Keratinocyte (primary cell): ENCODE measurements at regions not wholly inside any gene's neighbourhood (a gene's known extent, or its start where the extent isn't known, plus 50 kb on each side); places are given as distances from the start of the nearest gene placed in this dataset.

ENCODE experiments used
- DNase-seq: peaks from one replicate; pipeline ENCODE4 v3.0.0-alpha.2; 2011; ENCODE audit warnings: low read depth, missing footprints, low spot score
- FAIRE-seq: peaks from 2 replicates; lab custom pipeline; 2011; peaks lifted over from hg19 to GRCh38; lab: Jason Lieb, UNC
- H2AFZ ChIP-seq: 2 replicates; pipeline ENCODE4 v1.6.0; 2012; ENCODE audit warnings: low read length, control low read depth, inconsistent platforms; ENCODE audit not compliant: control insufficient read depth
- H3K27ac ChIP-seq: 2 replicates; pipeline ENCODE4 v1.5.1; 2011; ENCODE audit warnings: low read length; ENCODE audit not compliant: control insufficient read depth, insufficient read depth
- H3K27me3 ChIP-seq: 3 replicates; pipeline ENCODE4 v1.6.0; 2011; ENCODE audit warnings: low read length; ENCODE audit not compliant: control insufficient read depth, insufficient read depth; ENCODE audit errors: extremely low read depth
- H3K36me3 ChIP-seq, 2 experiments: 2 replicates in 1 of 2; 3 replicates in 1 of 2; pipeline ENCODE4 v1.5.1; 2011; ENCODE audit warnings: low read length in 2 of 2, mild to moderate bottlenecking in 1 of 2; ENCODE audit not compliant: control insufficient read depth in 2 of 2, insufficient read depth in 2 of 2; ENCODE audit errors: extremely low read depth in 1 of 2
- H3K4me1 ChIP-seq: 3 replicates; pipeline ENCODE4 v1.5.1; 2011; ENCODE audit warnings: low read length; ENCODE audit not compliant: control insufficient read depth, insufficient read depth; ENCODE audit errors: extremely low read depth
- H3K4me2 ChIP-seq: 3 replicates; pipeline ENCODE4 v1.6.0; 2011; ENCODE audit warnings: low read depth, low read length; ENCODE audit not compliant: control insufficient read depth, insufficient read depth; ENCODE audit errors: extremely low read depth
- H3K4me3 ChIP-seq, 3 experiments: fragments of 200-600 bp in 1 of 3; sonication (generic) in 1 of 3; 2 replicates in 2 of 3; 3 replicates in 1 of 3; pipeline ENCODE4 v1.5.1; 2011 to 2016; ENCODE audit warnings: low read length in 3 of 3, mild to moderate bottlenecking in 3 of 3, control low read depth in 2 of 3, inconsistent platforms in 1 of 3, low read depth in 1 of 3, mixed read lengths in 1 of 3, mixed run types in 1 of 3, moderate library complexity in 1 of 3; ENCODE audit not compliant: control insufficient read depth in 2 of 3, insufficient read depth in 2 of 3; ENCODE audit errors: extremely low read depth in 1 of 3
- H3K79me2 ChIP-seq: 2 replicates; pipeline ENCODE4 v1.6.0; 2012; ENCODE audit warnings: low read length; ENCODE audit not compliant: control insufficient read depth, insufficient read depth
- H3K9ac ChIP-seq: 3 replicates; pipeline ENCODE4 v1.6.0; 2011; ENCODE audit warnings: low read length; ENCODE audit not compliant: control insufficient read depth, insufficient read depth; ENCODE audit errors: extremely low read depth
- H3K9me1 ChIP-seq: 3 replicates; pipeline ENCODE4 v1.6.0; 2011; ENCODE audit warnings: low read length; ENCODE audit not compliant: control insufficient read depth, insufficient read depth; ENCODE audit errors: extremely low read depth
- H3K9me3 ChIP-seq: 2 replicates; pipeline ENCODE4 v1.5.1; 2012; ENCODE audit warnings: low read depth, low read length; ENCODE audit not compliant: control insufficient read depth
- H4K20me1 ChIP-seq: 3 replicates; pipeline ENCODE4 v1.6.0; 2011; ENCODE audit warnings: low read length; ENCODE audit not compliant: control insufficient read depth, insufficient read depth; ENCODE audit errors: extremely low read depth
- CTCF ChIP-seq, 3 experiments: IDR thresholded peaks in 1 of 3; conservative IDR thresholded peaks in 1 of 3; optimal IDR thresholded peaks in 1 of 3; 2 replicates in 2 of 3; 3 replicates in 1 of 3; pipeline versions ENCODE3 to v1.5.1; 2011; ENCODE audit warnings: low read length in 3 of 3, mild to moderate bottlenecking in 3 of 3, moderate library complexity in 2 of 3, control low read depth in 1 of 3, inconsistent platforms in 1 of 3; ENCODE audit not compliant: insufficient read depth in 2 of 3; ENCODE audit errors: extremely low read depth in 1 of 3
- EZH2 ChIP-seq: IDR thresholded peaks from one replicate; pipeline ENCODE4 v1.6.1; 2012; ENCODE audit warnings: inconsistent platforms, mild to moderate bottlenecking, low read length, moderate library complexity
- dilution Hi-C: fragments of 300-500 bp; cut with MboI; formaldehyde crosslinking; loops from one replicate; pipeline ENCODE4 v1.7.0; 2020; ENCODE audit warnings: low sequenced_read_pairs; ENCODE audit not compliant: extremely low pct_ligation_motif_present

GRCh38 chr6:144347448-144347759 lies 62.3 kb downstream of the UTRN start:
- no peak for TF ChIP-seq EZH2
- TF ChIP-seq CTCF (optimal IDR thresholded peaks at IDR 0.05 in 1 of 3, IDR thresholded peaks at IDR 0.05 in 1 of 3, conservative IDR thresholded peaks at IDR 0.05 in 1 of 3; ENCODE audit: extremely low read depth in 1 of 3, insufficient read depth in 2 of 3, low read length in 3 of 3), result no peak
- dilution Hi-C loops, result no loop called here
- no peaks in the 10 kb centered on the region for H3K9me1 ChIP-seq
- H3K79me2 ChIP-seq, result peaks cover 53% of the 10 kb centered on the region
- H3K4me3 ChIP-seq, result no peak overlapping the region
- H3K4me1 ChIP-seq, result peaks cover 60% of the 10 kb centered on the region
- H3K27ac ChIP-seq, result peak overlapping the region; percentile 34
- no peaks in the 10 kb centered on the region for H3K9me3 ChIP-seq
- no peaks in the 10 kb centered on the region for H3K36me3 ChIP-seq
- H4K20me1 ChIP-seq, result no peaks in the 10 kb centered on the region
- DNase-seq (no peak), FAIRE-seq (peak; percentile 9)
- no peak overlapping the region for H3K9ac ChIP-seq
- no peak overlapping the region for H2AFZ ChIP-seq
- no peaks in the 10 kb centered on the region for H3K27me3 ChIP-seq
- H3K4me2 ChIP-seq, result no peak overlapping the region

GRCh38 chr6:144347933-144348332 lies 62.8 kb downstream of the UTRN start:
- Histone ChIP-seq H3K4me3 (no peak overlapping the region), H3K9me1 (no peaks in the 10 kb centered on the region), H3K27ac (no peak overlapping the region), H3K9me3 (no peaks in the 10 kb centered on the region), H3K4me2 (no peak overlapping the region), H3K79me2 (peaks cover 56% of the 10 kb centered on the region), H2AFZ (no peak overlapping the region), H3K4me1 (peaks cover 60% of the 10 kb centered on the region), H3K9ac (no peak overlapping the region), H3K36me3 (no peaks in the 10 kb centered on the region), H4K20me1 (no peaks in the 10 kb centered on the region), H3K27me3 (no peaks in the 10 kb centered on the region)
- dilution Hi-C loops, result no loop called here
- DNase-seq (no peak), FAIRE-seq (no peak)
- no peak for TF ChIP-seq EZH2
- no peak for TF ChIP-seq CTCF (optimal IDR thresholded peaks at IDR 0.05 in 1 of 3, IDR thresholded peaks at IDR 0.05 in 1 of 3, conservative IDR thresholded peaks at IDR 0.05 in 1 of 3; ENCODE audit: extremely low read depth in 1 of 3, insufficient read depth in 2 of 3, low read length in 3 of 3)
